IMR-90 (cell line): ENCODE measurements at regions not wholly inside any gene's neighbourhood (a gene's known extent, or its start where the extent isn't known, plus 50 kb on each side); places are given as distances from the start of the nearest gene placed in this dataset.

Source experiments
- ATAC-seq: fragments of 200-7000 bp; cut with Tn5 transposase; 2 replicates; pipeline ENCODE4 v1.9.1; 2020; ENCODE audit warnings: low read depth, mild to moderate bottlenecking, moderate library complexity
- BruUV-seq: library from RNA; stranded (reverse); fragments of 400-500 nt; replicated peaks from 2 replicates; lab custom pipeline; 2021; lab: Mats Ljungman, UMichigan
- CTCF ChIA-PET: fragments of 300-600 bp; formaldehyde crosslinking; extraction: SDS; loops from one replicate; lab custom pipeline; 2021; ENCODE audit warnings: antibody characterized with exemption; lab: Yijun Ruan, JAX
- POLR2A ChIA-PET: fragments of 300-600 bp; sonication (Branson Sonifier 250); formaldehyde crosslinking; loops from one replicate; lab custom pipeline; 2022; ENCODE audit warnings: antibody characterized with exemption; ENCODE audit not compliant: unreplicated experiment; lab: Charles Lee
- DNase-seq: peaks from one replicate; pipeline ENCODE4 v3.0.0; 2013
- H2AFZ ChIP-seq: replicated peaks from 2 replicates; pipeline ENCODE3; 2013; ENCODE audit warnings: low read length, mild to moderate bottlenecking; ENCODE audit not compliant: poor library complexity
- H2AK5ac ChIP-seq: 2 replicates; pipeline ENCODE4 v1.6.1; 2013; ENCODE audit warnings: low read depth, low read length, inconsistent platforms
- H2AK9ac ChIP-seq: replicated peaks from 2 replicates; pipeline ENCODE3; 2013; ENCODE audit warnings: mild to moderate bottlenecking, low read depth, low read length, moderate library complexity; ENCODE audit not compliant: poor library complexity
- H2BK120ac ChIP-seq: 2 replicates; pipeline ENCODE4 v1.6.1; 2013; ENCODE audit warnings: low read depth, low read length, inconsistent platforms
- H2BK15ac ChIP-seq: 3 replicates; pipeline ENCODE4 v1.6.1; 2013; ENCODE audit warnings: low read depth, low read length, inconsistent platforms
- H2BK20ac ChIP-seq: 2 replicates; pipeline ENCODE4 v1.6.1; 2013; ENCODE audit warnings: low read depth, mild to moderate bottlenecking, inconsistent platforms, low read length, moderate library complexity
- H2BK5ac ChIP-seq: 2 replicates; pipeline ENCODE4 v1.6.1; 2013; ENCODE audit warnings: mild to moderate bottlenecking, low read depth, low read length, inconsistent platforms; ENCODE audit not compliant: poor library complexity, severe bottlenecking
- H3K14ac ChIP-seq: replicated peaks from 2 replicates; pipeline ENCODE4 v1.6.1; 2013; ENCODE audit warnings: low read depth, low read length, inconsistent platforms
- H3K18ac ChIP-seq: 2 replicates; pipeline ENCODE4 v1.6.1; 2013; ENCODE audit warnings: low read depth, low read length, control low read depth
- H3K23ac ChIP-seq: 2 replicates; pipeline ENCODE4 v1.6.1; 2013; ENCODE audit warnings: low read depth, low read length, inconsistent platforms
- H3K27ac ChIP-seq: 2 replicates; pipeline ENCODE4 v1.5.1; 2013; ENCODE audit warnings: mild to moderate bottlenecking, control low read depth, low read length; ENCODE audit not compliant: insufficient read depth
- H3K27me3 ChIP-seq: 2 replicates; pipeline ENCODE4 v1.6.1; 2013; ENCODE audit warnings: low read length; ENCODE audit not compliant: control insufficient read depth, insufficient read depth
- H3K36me3 ChIP-seq: 2 replicates; pipeline ENCODE4 v1.6.1; 2013; ENCODE audit warnings: low read length, mixed read lengths; ENCODE audit not compliant: control insufficient read depth, insufficient read depth
- H3K4ac ChIP-seq: 2 replicates; pipeline ENCODE4 v1.6.1; 2013; ENCODE audit warnings: low read depth, low read length, inconsistent platforms
- H3K4me1 ChIP-seq: 2 replicates; pipeline ENCODE4 v1.6.1; 2013; ENCODE audit warnings: low read length, mixed read lengths; ENCODE audit not compliant: control insufficient read depth, insufficient read depth
- H3K4me2 ChIP-seq: 2 replicates; pipeline ENCODE4 v1.6.1; 2013; ENCODE audit warnings: low read depth, mild to moderate bottlenecking, control low read depth, low read length, moderate library complexity
- H3K4me3 ChIP-seq: 2 replicates; pipeline ENCODE4 v1.5.1; 2013; ENCODE audit warnings: low read depth, mild to moderate bottlenecking, control low read depth, low read length, moderate library complexity; ENCODE audit not compliant: insufficient read depth
- H3K56ac ChIP-seq: 2 replicates; pipeline ENCODE4 v1.6.1; 2013; ENCODE audit warnings: low read length, inconsistent platforms; ENCODE audit not compliant: insufficient read depth; ENCODE audit errors: extremely low read depth
- H3K79me1 ChIP-seq, 2 experiments: 2 replicates each; pipeline ENCODE4 v1.6.1; 2013; ENCODE audit warnings: low read length in 2 of 2, inconsistent platforms in 1 of 2, low read depth in 1 of 2
- H3K9ac ChIP-seq: 2 replicates; pipeline ENCODE4 v1.6.1; 2013; ENCODE audit warnings: low read depth, low read length, control low read depth
- H3K9me1 ChIP-seq: 2 replicates; pipeline ENCODE4 v1.6.1; 2013; ENCODE audit warnings: low read length, inconsistent platforms; ENCODE audit not compliant: insufficient read depth
- H3K9me3 ChIP-seq: 2 replicates; pipeline ENCODE4 v1.6.1; 2013; ENCODE audit warnings: low read length; ENCODE audit not compliant: control insufficient read depth, insufficient read depth
- H4K20me1 ChIP-seq: 2 replicates; pipeline ENCODE4 v1.6.1; 2013; ENCODE audit warnings: low read length, inconsistent platforms; ENCODE audit not compliant: insufficient read depth
- H4K5ac ChIP-seq: 2 replicates; pipeline ENCODE4 v1.6.1; 2013; ENCODE audit warnings: mild to moderate bottlenecking, low read depth, low read length, control low read depth
- H4K8ac ChIP-seq, 2 experiments: 2 replicates each; pipeline ENCODE4 v1.6.1; 2013; ENCODE audit warnings: low read depth in 2 of 2, low read length in 2 of 2, control low read depth in 1 of 2, inconsistent platforms in 1 of 2
- H4K91ac ChIP-seq: 2 replicates; pipeline ENCODE4 v1.6.1; 2013; ENCODE audit warnings: low read depth, low read length, inconsistent platforms; ENCODE audit not compliant: insufficient read depth
- CEBPB ChIP-seq: IDR thresholded peaks from 2 replicates; pipeline ENCODE4 v1.6.1; 2012; ENCODE audit warnings: low read depth, low read length, improper control_type of control experiment
- WGBS, 2 experiments: methylation state at CpG; one replicate each; pipeline versions ENCODE4 v1.1.5 to v1.1.7; 2013; ENCODE audit warnings: missing lambda C conversion rate in 2 of 2; ENCODE audit not compliant: insufficient read length in 1 of 2; ENCODE audit errors: extremely low coverage in 2 of 2; 5-methylcytosine and 5-hydroxymethylcytosine counted together
- dilution Hi-C: fragments of 300-500 bp; cut with HindIII; formaldehyde crosslinking; loops from one replicate; pipeline ENCODE4 v1.14.3; 2018; ENCODE audit warnings: low sequenced_read_pairs; ENCODE audit not compliant: unreplicated experiment
- in situ Hi-C: fragments of 300-500 bp; cut with MboI; formaldehyde crosslinking; loops from 3 replicates; pipeline ENCODE4 v1.14.3; 2019; ENCODE audit warnings: low sequenced_read_pairs, inconsistent platforms, mixed read lengths
- intact Hi-C: fragments of 100-400 bp; cut with micrococcal nuclease; formaldehyde crosslinking; loops from 2 replicates; pipeline ENCODE4 v1.10.0; 2022

DNA sequence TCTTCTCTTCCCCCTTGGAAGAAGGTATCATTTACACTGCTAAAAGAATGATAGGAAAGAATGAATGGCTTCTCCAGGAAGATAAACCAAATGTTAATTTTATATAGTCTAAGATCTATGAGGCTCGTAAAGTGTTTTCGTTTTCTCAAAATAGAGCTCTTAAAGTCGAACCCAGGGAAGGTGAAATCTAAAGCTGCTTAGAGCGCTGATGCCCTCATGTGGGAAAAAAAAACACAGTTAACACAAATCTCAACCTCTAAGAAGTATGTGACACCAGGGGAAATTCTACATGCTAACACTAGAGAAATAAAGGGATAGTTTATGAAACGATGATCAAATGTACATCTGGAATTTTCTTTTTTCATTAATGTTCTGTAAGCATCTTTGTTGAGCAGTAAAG, 257.9 kb downstream of the RASEF start:
- Histone ChIP-seq H3K18ac (no peak overlapping the region), H3K9me3 (peaks cover 4% of the 10 kb centered on the region; the same call in 1 of the 2 replicates), H4K5ac (no peak overlapping the region), H3K4ac (no peak overlapping the region), H2AFZ (no peak overlapping the region), H3K4me3 (no peak overlapping the region), H3K4me2 (no peak overlapping the region), H3K4me1 (peaks cover 4% of the 10 kb centered on the region; the same call in 1 of the 2 replicates), H3K9me1 (no peaks in the 10 kb centered on the region), H4K8ac (no peak overlapping the region), H3K79me1 (no peaks in the 10 kb centered on the region), H4K20me1 (no peaks in the 10 kb centered on the region), H3K9ac (no peak overlapping the region), H2AK5ac (no peak overlapping the region), H3K27me3 (no peaks in the 10 kb centered on the region), H2BK120ac (no peak overlapping the region), H4K91ac (no peak overlapping the region), H3K36me3 (no peaks in the 10 kb centered on the region), H2BK20ac (no peak overlapping the region), H3K14ac (no peak overlapping the region), H2AK9ac (no peak overlapping the region), H2BK5ac (no peak overlapping the region), H3K27ac (no peak overlapping the region), H3K56ac (no peak overlapping the region), H2BK15ac (no peak overlapping the region), H3K23ac (no peak overlapping the region)
- intact Hi-C loops = no loop called here
- no peak for DNase-seq
- no CpG with 5 or more reads among the region's 5 CpGs for WGBS, 2 experiments
- dilution Hi-C loops = no loop called here
- no TSS peak for BruUV-seq
- in situ Hi-C loops = no loop called here
- no peak for TF ChIP-seq CEBPB
- ChIA-PET POLR2A (no interaction called here), CTCF (interaction anchor here (0.7 kb wide), 1 partner anchor 14 kb away, joined by 3 read pairs; no protein-coding TSS in a partner anchor)
- no peak for ATAC-seq
